ENCODE measurements at regions not wholly inside any gene's neighbourhood (a gene's known extent, or its start where the extent isn't known, plus 50 kb on each side); places are given as distances from the start of the nearest gene placed in this dataset.

- Histone ChIP-seq H3K9ac (ENCODE audit: low read length) (no peak overlapping the region), H3K4me3 (replicated peaks in 1 of 2; ENCODE audit: low read depth in 1 of 2, low read length in 2 of 2) (no peak overlapping the region), H3K9me2 (ENCODE audit: insufficient read depth) (no peaks in the 10 kb centered on the region), H3K4me2 (ENCODE audit: low read length) (no peak overlapping the region), H3K4me1 (ENCODE audit: control insufficient read depth in 1 of 2, insufficient read depth in 2 of 2, low read length in 2 of 2) (no peaks in the 10 kb centered on the region), H3K79me2 (ENCODE audit: insufficient read depth, low read length) (no peaks in the 10 kb centered on the region), H3K9me3 (ENCODE audit: control insufficient read depth in 1 of 2, insufficient read depth in 1 of 2, low read depth in 1 of 2, low read length in 2 of 2) (no peaks in the 10 kb centered on the region; a peak in 1 of 4 replicates), H2AFZ (ENCODE audit: low read depth, low read length, poor library complexity, severe bottlenecking) (no peak overlapping the region), H3K27me3 (ENCODE audit: insufficient read depth, low read length) (no peaks in the 10 kb centered on the region), H4K20me1 (ENCODE audit: insufficient read depth) (no peaks in the 10 kb centered on the region), H3K36me3 (ENCODE audit: control insufficient read depth in 1 of 2, insufficient read depth in 2 of 2, low read length in 2 of 2) (no peaks in the 10 kb centered on the region), H3K27ac (ENCODE audit: low read depth, low read length) (no peak overlapping the region)
- ChIA-PET RAD21 (ENCODE audit: low non-redundant PET in 1 of 2, low total read pairs in 2 of 2, uncharacterized antibody in 2 of 2, unreplicated experiment in 2 of 2) (no interaction called here), POLR2A (no interaction called here), CTCF (no interaction called here)
- no peak for ATAC-seq
- DNase-seq (ENCODE audit: low read depth, low spot score): no peak
- BruUV-seq (replicated peaks): no TSS peak
- TF ChIP-seq EGR1 (IDR thresholded peaks at IDR 0.05; ENCODE audit: low read depth) (no peak), SIN3A (IDR thresholded peaks at IDR 0.05; ENCODE audit: low read depth) (no peak), REST (IDR thresholded peaks at IDR 0.05; ENCODE audit: low read depth) (no peak), POLR2AphosphoS5 (IDR thresholded peaks at IDR 0.05; ENCODE audit: low read depth, low read length) (no peak), POLR2A (IDR thresholded peaks at IDR 0.05; ENCODE audit: borderline replicate concordance, extremely low read depth, insufficient read depth, insufficient read length) (no peak), ELF1 (IDR thresholded peaks at IDR 0.05; ENCODE audit: borderline replicate concordance, low read depth) (no peak), EZH2phosphoT487 (IDR thresholded peaks at IDR 0.05; ENCODE audit: borderline replicate concordance) (no peak), JUND (IDR thresholded peaks at IDR 0.05) (no peak), TCF7L2 (IDR thresholded peaks at IDR 0.05; ENCODE audit: borderline replicate concordance, extremely low read depth, insufficient read depth, insufficient read length) (no peak), ZBTB33 (IDR thresholded peaks at IDR 0.05; ENCODE audit: extremely low read depth, insufficient replicate concordance, low read length) (no peak), YY1 (IDR thresholded peaks at IDR 0.05; ENCODE audit: extremely low read depth, insufficient replicate concordance, low read depth, low read length) (no peak), ATF3 (IDR thresholded peaks at IDR 0.05) (no peak), FOSL1 (IDR thresholded peaks at IDR 0.05; ENCODE audit: low read depth) (no peak), ZFX (IDR thresholded peaks at IDR 0.05) (no peak), ZNF274 (IDR thresholded peaks at IDR 0.05; ENCODE audit: low read depth, low read length) (no peak)
- TF ChIP-seq, protein P1, sequence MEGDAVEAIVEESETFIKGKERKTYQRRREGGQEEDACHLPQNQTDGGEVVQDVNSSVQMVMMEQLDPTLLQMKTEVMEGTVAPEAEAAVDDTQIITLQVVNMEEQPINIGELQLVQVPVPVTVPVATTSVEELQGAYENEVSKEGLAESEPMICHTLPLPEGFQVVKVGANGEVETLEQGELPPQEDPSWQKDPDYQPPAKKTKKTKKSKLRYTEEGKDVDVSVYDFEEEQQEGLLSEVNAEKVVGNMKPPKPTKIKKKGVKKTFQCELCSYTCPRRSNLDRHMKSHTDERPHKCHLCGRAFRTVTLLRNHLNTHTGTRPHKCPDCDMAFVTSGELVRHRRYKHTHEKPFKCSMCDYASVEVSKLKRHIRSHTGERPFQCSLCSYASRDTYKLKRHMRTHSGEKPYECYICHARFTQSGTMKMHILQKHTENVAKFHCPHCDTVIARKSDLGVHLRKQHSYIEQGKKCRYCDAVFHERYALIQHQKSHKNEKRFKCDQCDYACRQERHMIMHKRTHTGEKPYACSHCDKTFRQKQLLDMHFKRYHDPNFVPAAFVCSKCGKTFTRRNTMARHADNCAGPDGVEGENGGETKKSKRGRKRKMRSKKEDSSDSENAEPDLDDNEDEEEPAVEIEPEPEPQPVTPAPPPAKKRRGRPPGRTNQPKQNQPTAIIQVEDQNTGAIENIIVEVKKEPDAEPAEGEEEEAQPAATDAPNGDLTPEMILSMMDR (IDR thresholded peaks at IDR 0.05 in 2 of 3, conservative IDR thresholded peaks at IDR 0.05 in 1 of 3; ENCODE audit: borderline replicate concordance in 1 of 3, insufficient read depth in 1 of 3, low read depth in 2 of 3, low read length in 2 of 3): no peak
- intact Hi-C loops (cut with micrococcal nuclease): no loop called here
Measured at GRCh38 chr6:114997813-114998292, 655.0 kb upstream of the HS3ST5 start.
